GM06990 (cell line): ENCODE measurements at regions not wholly inside any gene's neighbourhood (a gene's known extent, or its start where the extent isn't known, plus 50 kb on each side); places are given as distances from the start of the nearest gene placed in this dataset.

Experiments
- DNase-seq: peaks from one replicate; pipeline ENCODE4 v3.0.0-alpha.2; 2011; ENCODE audit not compliant: insufficient read length; ENCODE audit errors: extremely low read depth
- H3K27me3 ChIP-seq: replicated peaks from 2 replicates; pipeline ENCODE4 v1.6.0; 2011; ENCODE audit warnings: low read length; ENCODE audit not compliant: control insufficient read depth, insufficient read depth
- H3K36me3 ChIP-seq: 2 replicates; pipeline ENCODE4 v1.5.1; 2011; ENCODE audit warnings: low read length; ENCODE audit not compliant: control insufficient read depth, insufficient read depth
- H3K4me3 ChIP-seq: replicated peaks from 2 replicates; pipeline ENCODE4 v1.5.1; 2011; ENCODE audit warnings: low read depth, mild to moderate bottlenecking, control low read depth, low read length
- TF ChIP-seq, protein P1 (sequence below): IDR thresholded peaks from 2 replicates; pipeline ENCODE4 v1.5.1; 2011; ENCODE audit warnings: low read length, control low read depth, mild to moderate bottlenecking, inconsistent platforms; ENCODE audit not compliant: insufficient read depth, poor library complexity, severe bottlenecking

GRCh38 chr13:86660090-86660489 is 860.9 kb upstream of the SLITRK6 start:
- no peak overlapping the region for H3K4me3 ChIP-seq
- H3K27me3 ChIP-seq = no peaks in the 10 kb centered on the region
- TF ChIP-seq, protein P1, sequence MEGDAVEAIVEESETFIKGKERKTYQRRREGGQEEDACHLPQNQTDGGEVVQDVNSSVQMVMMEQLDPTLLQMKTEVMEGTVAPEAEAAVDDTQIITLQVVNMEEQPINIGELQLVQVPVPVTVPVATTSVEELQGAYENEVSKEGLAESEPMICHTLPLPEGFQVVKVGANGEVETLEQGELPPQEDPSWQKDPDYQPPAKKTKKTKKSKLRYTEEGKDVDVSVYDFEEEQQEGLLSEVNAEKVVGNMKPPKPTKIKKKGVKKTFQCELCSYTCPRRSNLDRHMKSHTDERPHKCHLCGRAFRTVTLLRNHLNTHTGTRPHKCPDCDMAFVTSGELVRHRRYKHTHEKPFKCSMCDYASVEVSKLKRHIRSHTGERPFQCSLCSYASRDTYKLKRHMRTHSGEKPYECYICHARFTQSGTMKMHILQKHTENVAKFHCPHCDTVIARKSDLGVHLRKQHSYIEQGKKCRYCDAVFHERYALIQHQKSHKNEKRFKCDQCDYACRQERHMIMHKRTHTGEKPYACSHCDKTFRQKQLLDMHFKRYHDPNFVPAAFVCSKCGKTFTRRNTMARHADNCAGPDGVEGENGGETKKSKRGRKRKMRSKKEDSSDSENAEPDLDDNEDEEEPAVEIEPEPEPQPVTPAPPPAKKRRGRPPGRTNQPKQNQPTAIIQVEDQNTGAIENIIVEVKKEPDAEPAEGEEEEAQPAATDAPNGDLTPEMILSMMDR = no peak
- no peak for DNase-seq
- H3K36me3 ChIP-seq = no peaks in the 10 kb centered on the region

- TF ChIP-seq, protein P1 = no peak
- Histone ChIP-seq H3K27me3 (no peaks in the 10 kb centered on the region), H3K4me3 (no peak overlapping the region), H3K36me3 (no peaks in the 10 kb centered on the region)
- DNase-seq = no peak
Observed at GRCh38 chr13:86665842-86666241, 866.6 kb upstream of the SLITRK6 start.

DNA sequence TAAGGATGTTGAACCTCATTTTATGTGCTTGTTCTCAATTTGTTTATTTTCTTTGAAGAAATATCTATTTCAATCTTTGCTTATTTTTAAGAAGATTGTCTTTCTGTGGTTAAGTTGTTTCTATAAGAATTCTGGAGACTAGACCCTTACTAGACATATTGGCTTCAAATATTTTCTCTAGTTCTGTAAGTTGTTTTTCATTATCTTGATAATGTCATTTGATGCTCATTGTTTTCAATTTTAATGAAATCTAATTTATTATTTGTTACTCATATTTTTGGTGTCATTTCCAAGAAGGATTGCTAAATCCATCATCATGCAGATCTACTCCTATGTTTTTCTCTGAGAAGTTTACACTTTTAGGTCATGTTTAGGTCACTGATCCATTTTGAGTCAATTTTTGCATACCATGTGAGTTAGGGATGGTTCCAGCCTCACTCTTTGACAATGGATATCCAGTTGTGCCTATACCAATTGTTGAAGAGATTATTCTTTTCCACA is 874.8 kb upstream of the SLITRK6 start:
- H3K27me3 ChIP-seq = no peaks in the 10 kb centered on the region
- no peaks in the 10 kb centered on the region for H3K36me3 ChIP-seq
- TF ChIP-seq, protein P1 = no peak
- no peak overlapping the region for H3K4me3 ChIP-seq
- no peak for DNase-seq

DNA sequence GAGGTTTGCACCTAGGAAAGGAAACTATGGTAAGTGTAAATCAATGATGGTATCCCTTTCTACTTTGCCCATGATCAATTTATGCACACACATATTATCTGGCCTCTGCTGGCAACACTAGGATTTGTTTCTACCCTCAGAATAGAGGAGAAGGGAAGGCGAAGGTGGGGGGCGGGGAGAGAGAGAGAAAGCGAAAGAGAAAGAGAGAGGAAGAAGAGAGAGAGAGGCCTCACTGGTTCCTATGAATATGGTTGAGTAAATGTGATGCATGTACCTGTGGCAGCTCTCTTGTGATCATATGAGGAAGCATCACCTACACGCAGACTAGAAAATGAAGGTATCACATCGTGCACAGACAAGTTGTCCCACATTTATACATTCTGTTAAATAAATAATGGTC is 882.0 kb upstream of the SLITRK6 start:
- TF ChIP-seq, protein P1 = no peak
- Histone ChIP-seq H3K36me3 (no peaks in the 10 kb centered on the region), H3K27me3 (no peaks in the 10 kb centered on the region), H3K4me3 (no peak overlapping the region)
- DNase-seq = no peak

- no peak for DNase-seq
- Histone ChIP-seq H3K27me3 (no peaks in the 10 kb centered on the region), H3K36me3 (no peaks in the 10 kb centered on the region), H3K4me3 (no peak overlapping the region)
- TF ChIP-seq, protein P1 = no peak
Observed at GRCh38 chr13:86684402-86684801, 885.2 kb upstream of the SLITRK6 start.

DNA sequence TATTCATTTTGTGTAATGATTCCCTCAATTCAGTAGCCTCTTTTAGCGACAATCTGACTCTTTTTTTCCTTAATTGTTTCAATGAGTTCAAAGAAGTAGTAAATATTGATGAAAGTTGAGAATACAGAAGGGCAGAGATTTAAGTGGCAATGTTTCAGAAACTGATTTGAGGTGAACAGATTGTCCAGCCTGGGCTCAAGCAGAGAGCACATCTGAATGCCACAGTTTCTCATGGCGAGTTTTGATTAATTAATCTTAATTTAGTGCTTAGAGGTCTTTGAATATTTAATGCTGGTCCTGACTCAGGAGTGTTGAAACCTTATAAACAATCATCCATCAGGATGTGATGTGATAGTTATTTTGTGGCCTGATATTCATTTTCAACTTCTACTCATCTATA is 890.7 kb upstream of the SLITRK6 start:
- Histone ChIP-seq H3K4me3 (no peak overlapping the region), H3K27me3 (no peaks in the 10 kb centered on the region), H3K36me3 (no peaks in the 10 kb centered on the region)
- DNase-seq = no peak
- TF ChIP-seq, protein P1 = no peak
